RCC 7860 (cell line): ENCODE measurements at regions not wholly inside any gene's neighbourhood (a gene's known extent, or its start where the extent isn't known, plus 50 kb on each side); places are given as distances from the start of the nearest gene placed in this dataset.

ENCODE experiments used
- DNase-seq: peaks from one replicate; pipeline ENCODE4 v3.0.0-alpha.2; 2015; ENCODE audit warnings: low spot score
- FAIRE-seq: peaks from 2 replicates; lab custom pipeline; 2012; peaks lifted over from hg19 to GRCh38; lab: Jason Lieb, UNC

DNA sequence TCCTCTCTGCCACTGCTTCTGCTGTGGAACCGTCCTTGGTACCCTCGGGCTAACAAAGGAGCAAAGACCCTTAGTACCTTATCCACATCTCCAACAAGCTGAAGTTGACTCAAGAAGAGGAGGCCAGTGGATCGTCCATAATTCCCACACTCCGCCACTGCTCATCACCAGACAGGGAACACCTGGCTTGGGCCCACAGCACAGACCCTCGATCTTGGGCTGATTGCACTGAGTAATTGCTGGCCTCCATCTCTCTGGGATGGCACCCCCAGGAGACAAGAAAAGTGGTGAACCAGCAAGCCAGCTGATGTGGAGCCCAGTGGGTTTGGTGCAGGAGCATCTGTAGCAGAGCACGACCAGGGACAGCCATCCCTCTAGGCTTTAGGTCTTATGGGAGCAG is 109.4 kb upstream of the GRIK2 start:
- FAIRE-seq, result no peak

DNA sequence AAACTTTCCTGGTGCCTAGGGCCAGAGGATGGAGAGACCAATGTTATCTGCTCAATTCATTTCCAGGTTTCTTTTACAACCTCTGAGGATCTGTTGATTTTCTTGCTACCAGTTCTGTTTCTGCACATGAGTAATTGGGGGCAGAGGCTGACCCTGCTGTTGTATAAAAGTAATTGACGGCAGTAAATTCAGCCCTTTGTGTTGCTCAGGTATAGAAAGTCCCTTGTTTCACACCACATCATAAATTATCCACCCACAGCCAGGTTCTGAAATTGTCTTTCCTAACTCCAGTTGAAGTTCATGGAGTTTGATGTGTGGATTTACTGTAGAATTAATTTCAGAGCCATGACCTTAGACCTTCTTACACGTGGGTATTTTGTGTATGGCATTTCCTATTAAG is 107.4 kb upstream of the GRIK2 start:
- no peak for DNase-seq

More for the DNA sequence above, 109.4 kb upstream of the GRIK2 start:
- DNase-seq, result no peak

DNA sequence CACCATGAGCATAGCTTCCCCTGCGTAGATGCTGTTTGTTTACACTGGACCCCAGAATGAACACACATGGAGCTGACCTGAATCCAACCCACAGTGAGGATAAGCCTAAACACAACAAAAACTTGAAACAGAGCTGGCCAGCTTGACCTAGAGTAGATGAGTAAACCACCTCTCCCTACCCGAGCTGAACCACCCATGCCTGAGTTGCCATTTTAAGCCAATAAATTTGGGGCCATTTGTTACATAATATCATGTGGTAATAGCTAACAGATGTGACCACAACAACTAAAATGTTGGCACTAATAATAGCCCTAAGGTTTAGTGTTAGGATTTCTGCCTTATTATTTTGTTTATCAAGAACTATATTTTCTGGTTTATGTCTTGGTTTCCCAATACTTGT is 103.2 kb upstream of the GRIK2 start:
- no peak for DNase-seq
- FAIRE-seq, result no peak

More for the DNA sequence above, 107.4 kb upstream of the GRIK2 start:
- FAIRE-seq, result no peak

DNA sequence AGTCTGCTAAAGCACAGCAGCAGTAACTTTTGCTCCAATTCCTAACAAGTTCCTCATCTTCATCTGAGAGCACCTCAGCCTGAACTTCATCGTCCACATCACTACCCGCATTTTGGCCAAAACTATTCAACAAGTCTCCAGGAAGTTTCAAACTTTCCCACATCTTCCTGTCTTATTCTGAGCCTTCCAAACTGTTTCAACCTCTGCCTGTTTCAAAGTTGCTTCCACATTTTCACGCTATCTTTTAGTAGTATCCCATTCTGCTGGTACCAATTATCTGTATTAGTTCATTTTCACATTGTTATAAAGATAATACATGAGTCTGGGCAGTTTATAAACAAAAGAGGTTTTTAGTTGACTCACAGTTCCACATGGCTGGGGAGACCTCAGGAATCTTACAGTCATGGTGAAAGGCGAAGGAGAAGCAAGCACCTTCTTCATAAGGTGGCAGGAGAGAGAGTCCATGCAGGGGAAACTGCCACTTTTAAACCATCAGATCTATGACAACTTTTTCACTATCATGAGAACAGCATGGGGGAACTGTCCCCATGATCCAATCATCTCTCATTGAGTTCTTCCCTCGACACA is 99.4 kb upstream of the GRIK2 start:
- FAIRE-seq (no peak), DNase-seq (no peak)

DNA sequence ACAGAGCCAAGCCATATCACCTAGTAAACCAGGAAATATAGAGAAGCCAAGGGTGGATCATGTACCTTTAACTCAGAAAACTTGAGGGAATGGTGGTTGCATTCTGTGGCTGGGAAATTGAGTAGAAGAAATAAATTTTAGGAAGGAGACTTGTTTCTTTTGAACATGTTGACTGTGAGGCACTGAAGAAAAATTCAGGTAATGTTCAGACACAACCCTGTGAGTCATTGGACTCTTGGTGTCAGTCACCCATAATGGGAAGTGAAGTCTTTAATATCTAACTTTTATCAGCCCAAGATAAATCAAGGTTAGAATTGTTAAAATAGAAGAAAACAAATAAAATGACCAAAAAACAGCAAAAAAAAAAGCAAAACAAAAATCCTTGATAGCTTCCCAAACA is 98.8 kb upstream of the GRIK2 start:
- no peak for DNase-seq
- FAIRE-seq, result no peak

DNA sequence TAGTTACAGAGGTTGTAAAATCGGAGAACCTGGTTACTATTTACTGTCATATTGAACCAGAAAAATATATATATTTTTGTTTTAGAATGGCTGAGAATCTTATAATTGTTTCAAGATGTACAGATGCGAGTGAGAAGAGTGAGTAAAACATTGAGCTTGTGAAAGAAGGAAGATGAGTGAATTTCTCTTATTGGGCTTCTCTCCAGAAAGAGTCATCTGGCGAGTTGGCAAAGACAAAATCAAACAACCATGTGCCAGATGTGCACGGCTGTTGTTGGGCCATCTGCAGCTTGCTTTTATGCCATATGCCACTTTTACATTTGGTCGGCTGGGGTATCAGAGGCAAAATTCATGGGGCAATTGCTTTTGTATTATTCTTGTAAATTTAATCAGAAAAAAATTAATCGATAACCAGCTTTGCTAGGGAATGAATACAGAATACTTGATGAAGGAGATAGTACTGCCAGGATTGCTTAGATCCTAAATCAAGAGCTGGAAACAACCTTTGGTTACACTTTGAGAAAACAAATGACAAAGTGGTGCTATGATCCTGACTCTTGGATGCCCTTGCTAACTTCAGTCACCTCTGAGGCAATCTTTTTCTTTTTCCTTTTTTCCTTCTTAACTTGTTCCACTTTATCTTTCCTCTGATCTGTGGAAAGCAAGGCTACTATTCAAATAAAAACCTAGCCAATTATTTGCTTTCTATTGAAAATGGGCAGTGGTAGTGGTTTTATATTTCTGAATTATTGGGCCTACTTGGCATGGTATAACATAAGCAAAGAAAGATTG is 97.1 kb upstream of the GRIK2 start:
- DNase-seq, result no peak
- FAIRE-seq, result no peak

DNA sequence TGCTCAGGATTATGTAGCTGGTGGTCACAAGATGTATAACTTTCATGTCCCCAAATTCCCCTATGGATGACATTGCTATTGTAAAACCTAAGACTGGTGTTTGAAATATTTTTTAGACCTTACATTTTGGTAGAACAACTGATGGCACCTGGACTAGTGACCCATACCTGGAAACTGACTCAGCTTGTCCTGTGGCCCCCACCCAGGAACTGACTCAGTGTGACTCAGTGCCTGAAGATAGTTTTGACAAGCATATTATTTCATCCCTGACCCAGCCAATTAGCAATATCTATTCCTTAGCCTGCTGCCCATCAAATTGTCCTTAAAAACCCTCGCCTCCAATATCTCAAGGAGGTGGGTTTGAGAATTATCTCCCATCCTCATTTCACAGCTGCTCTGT is 90.9 kb upstream of the GRIK2 start:
- FAIRE-seq (no peak), DNase-seq (no peak)

DNA sequence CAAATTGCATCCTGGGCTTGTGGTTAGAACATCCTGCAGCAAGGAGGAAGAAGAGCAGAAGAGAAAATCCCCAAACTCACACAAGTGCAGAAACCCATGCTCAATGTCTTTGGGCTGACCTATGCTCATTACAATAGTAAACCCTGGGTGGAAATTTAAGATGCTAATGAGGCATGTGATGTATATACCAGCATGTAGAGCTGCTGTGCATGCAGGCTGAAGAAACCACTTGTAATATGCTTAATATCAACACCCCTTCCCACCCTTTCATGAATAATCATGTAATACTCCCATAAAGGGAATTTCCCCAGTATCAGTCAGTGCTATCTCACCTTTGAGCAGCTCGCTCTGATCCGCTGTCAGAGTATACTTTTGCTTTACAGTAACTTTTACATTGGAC is 90.0 kb upstream of the GRIK2 start:
- FAIRE-seq (no peak), DNase-seq (no peak)

DNA sequence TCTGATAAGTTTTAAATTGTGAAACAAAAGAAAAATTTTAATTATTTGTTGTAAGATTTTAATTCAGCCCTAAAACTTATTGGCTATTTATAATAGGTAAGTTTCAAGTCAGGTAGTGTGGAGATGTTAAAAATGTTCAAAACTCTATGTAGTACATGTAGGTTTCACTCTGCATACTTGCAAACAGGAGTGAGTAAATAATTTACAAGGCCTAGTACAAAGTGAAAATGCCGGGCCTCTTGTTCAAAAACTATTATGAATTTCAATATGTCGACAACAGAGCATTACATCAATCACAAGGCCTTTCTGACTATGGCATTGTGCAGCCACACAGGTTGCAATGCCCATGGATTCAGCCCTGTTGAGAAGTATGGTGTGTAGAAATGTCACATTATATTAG is 80.9 kb upstream of the GRIK2 start:
- FAIRE-seq, result no peak

DNA sequence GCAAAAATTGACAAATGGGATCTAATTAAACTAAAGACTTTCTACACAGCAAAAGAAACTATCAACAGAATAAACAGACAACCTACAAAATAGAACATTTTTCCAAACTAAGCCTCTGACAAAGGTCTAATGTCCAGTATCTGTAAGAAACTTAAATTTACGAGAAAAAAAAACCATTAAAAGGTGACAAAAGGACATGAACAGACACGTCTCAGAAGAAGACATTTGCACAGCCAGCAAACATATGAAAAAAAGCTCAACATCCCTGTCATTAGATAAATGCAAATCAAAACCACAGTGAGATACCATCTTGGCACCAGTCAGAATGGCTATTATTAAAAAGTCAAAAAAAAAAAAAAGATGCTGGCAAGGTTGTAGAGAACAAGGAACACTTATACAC is 70.6 kb upstream of the GRIK2 start:
- DNase-seq, result no peak
- no peak for FAIRE-seq

More for the DNA sequence above, 80.9 kb upstream of the GRIK2 start:
- no peak for DNase-seq

DNA sequence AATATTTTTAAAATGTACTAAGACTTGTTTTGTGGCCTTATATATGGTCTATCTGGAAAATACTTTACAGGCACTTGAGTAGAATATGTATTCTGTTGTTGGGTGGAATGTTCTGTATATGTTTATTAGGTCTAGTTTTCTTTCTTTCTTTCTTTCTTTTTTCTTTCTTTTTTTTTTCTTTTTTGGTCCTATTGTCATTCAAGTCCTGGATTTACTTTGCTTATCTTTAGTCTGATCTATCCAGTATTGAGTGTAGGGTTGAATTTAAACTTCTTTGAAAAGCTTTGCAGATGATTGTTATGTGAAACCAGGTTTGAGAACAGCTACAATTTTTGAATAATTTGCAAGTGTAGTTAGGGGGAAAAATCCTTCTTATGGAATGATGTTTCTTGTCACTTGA is 67.1 kb upstream of the GRIK2 start:
- FAIRE-seq (no peak), DNase-seq (no peak)

DNA sequence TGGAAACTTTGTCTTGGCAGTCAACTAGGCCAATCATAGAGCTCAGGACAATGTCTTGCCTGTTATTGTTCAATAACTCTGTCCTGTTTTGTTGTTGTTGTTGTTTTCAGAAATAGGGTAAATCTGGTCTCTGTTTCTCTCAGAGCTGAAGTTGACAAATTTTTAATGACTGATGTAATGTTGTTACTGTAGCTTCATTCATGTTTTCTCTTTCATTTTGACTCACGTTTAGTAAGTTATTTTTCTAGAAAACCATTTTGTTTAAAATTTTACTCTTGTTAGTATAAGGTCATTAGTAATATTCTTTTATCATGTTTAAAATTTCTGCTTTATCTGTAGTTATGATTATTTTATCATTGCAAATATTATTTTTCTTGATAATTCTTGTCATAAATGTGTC is 51.6 kb upstream of the GRIK2 start:
- no peak for FAIRE-seq

More for the DNA sequence above, 51.6 kb upstream of the GRIK2 start:
- no peak for DNase-seq
